ENCODE measurements at regions not wholly inside any gene's neighbourhood (a gene's known extent, or its start where the extent isn't known, plus 50 kb on each side); places are given as distances from the start of the nearest gene placed in this dataset.

DNA sequence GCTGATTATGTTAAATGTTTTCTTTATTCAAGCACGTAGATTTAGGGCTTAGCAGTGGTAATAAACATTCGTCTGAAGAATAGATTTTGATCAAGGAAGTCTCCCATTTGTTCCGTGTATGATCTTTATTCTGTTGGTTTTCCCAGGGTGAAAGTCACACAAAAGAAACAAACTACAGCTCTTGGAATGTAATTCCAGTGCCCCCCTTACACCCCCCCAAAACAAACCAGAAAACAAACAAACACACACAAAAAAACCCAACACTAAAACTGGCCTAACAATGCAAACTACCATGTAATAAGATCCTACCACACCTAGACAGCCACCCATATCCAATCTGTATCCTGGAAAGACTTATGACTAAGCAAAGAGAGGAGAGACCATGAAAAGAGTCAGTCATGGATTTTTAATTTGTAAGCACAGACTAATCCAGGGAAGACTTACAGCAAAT is 196.2 kb upstream of the ELL2 start:
- DNase-seq = no peak

DNA sequence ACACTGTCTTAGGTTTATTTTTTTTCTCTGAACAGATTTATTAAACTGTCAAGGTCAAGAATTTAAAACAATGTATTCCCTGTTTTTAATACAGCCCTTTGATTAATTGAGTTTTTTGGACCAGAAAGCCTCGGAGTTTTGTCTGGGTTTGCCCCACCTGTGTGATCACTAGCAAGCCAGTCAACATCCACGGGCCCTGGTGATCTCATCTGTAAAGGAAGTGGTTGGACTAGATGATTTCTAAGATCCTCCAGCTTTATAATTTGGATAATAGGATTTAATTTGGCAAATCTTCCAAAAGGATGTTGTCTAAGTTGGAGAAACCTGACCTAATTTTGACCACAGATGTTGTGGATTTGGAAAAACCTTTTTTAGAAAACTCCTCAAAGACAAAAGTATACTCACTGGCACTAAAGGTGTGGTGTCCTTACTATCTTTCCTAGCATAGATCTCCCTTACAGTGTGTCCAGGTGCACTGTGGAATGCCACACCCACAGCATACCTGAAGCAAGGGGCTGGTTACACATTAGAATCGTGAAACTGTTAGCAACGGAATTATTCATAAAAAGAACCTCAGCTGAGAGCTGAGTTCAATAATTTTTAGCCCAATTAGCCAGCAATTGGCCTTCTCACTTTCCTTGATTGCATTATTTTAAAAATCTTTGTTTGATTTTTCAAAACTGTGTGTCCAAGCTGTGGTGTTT is 195.6 kb upstream of the ELL2 start:
- no peak for DNase-seq

DNA sequence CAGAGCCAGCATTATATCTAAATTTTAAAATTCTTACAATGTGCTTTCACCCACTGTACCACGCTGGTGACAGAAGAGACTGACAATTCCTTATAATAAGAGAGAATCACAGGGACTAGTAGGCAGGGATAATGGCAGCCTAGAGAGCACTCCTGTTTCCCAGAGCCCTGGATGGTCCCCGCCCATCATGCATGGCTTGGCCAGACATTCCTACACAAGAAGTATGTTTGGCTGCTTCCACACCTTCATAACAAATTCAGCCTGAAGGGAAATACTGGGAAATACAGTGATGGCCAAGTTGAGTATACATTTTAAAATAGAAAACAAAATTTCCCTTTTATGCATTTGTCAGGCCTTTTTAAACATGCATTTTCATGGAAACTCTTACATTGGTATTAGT is 193.5 kb upstream of the ELL2 start:
- no peak for DNase-seq

DNA sequence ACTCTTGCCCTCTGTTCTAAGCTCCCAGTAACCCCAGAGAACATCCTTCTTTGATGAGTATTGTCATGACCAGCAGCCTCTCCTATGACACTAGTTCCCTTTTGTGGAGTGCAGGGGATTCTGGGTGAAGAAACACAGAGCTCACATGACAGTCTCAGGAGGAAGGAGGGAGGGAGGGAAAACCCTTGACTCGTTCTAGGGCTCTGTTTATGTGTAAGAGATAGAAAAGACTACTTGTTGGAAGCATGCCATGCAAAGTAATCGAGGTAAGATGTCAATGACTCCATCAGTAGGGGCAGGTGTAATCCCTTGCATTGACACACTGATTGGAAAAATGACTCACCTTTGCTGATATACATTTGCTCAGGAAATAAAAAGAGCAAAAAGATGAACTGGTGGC is 190.2 kb upstream of the ELL2 start:
- no peak for DNase-seq

DNA sequence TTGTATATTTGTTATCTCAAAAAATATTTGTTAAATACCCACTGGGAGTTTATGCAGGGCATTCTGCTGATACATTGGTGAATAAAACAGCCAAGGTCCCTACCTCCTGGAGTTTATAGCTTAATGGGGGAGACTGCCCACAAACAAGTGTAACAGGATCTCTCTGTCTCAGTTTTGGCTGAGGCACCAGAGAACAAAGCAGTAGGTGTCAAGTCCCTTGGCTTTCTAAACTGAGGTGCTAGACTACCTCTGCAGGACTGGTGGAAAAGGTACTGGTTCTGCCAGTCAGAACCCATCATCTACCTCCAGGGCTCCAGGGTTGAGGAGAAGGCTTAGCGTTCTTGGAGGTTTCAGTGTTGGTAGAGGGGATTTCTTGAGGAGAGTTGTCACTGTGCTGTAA is 188.4 kb upstream of the ELL2 start:
- DNase-seq = no peak

DNA sequence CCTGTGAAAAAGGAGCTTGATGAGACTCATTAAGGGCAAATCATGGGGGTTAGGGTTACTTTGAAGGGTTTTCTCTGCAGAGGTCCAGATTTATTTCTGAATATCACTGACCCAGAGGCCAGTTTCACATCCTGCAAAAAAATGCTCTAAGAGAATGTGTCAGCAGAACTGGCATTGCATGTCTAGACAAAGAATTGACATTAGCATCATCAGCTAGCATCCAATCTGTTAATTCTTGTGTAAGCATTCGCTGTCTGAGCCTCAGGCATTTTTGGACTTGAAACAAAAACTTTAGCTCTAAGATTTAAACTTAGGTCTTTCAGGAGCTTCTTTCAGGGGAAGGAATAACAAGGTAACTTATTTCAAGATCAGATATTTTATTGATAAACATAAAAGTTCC is 187.9 kb upstream of the ELL2 start:
- no peak for DNase-seq

DNA sequence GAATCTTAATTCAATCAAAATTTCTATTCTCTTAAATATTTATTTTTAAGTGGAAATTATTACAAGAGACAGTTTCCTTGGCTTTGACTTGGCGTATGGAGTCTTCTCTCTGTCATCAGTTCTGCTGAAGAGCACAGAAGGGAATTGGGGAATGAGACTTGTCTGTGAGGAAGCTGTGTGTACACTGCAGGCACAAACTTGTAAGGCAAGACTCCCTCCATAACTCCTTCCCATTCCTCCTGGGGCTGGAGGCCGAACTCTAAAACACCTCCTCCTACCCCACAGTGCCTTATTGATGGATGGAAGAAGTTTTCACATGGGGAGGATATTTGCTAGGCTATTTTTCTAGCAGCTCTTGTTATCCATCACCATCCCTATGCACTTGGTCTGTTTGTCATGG is 187.4 kb upstream of the ELL2 start:
- no peak for DNase-seq

DNA sequence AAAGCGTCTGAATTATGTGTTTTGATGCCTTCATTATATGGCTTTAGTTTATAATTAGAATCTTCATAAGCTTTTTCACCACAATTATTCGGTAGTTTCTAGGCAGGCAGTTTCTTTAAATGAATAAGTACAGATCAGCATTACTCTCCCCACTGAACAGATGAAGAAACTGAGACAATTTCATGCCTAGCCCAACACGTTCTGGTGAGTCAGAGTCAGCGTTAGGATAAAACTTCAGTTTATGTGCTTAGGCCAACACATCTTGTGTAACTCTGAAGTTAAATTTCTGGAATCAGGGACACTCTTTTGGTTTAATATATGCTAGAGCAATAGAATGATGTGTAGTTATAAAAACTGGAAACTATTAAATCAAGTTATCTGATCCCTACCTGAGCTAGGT is 186.7 kb upstream of the ELL2 start:
- no peak for DNase-seq

DNA sequence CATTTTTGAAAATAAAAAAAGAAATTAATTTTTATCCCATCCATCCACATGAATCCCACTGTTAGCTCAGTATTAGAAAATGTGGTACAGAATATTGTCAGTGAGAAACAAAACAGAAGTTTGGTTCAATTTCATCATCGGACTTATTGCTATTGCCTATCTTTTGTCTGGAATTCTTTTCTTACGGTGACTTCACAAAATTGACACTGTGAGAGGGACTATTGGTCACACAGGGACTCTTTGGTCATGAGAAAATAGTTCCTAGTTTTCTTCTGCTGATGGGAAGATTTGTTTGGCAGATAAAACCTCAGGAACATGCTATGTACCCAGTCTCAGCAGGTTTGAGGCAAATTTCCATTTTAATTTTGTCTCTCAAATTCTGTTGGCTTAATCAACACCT is 186.2 kb upstream of the ELL2 start:
- DNase-seq = no peak

DNA sequence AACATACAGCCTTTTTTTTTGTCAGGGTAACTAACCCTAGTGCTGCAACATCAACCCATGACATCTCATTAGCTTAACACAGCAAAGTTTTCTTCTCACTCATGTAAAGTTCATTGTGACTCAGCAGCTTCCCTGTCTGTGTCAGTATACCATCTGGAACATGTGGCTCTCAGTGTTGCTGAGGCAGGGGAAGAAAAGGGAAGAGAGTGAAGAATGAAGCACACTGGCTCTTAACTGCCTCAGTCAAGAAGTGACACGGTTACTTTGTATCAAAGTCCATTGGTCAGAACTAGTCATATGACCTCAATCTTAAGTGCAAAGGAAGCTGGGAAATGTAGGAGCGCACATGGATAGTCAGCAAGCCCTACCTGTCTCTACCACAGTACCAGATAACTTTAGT is 185.0 kb upstream of the ELL2 start:
- DNase-seq = no peak

DNA sequence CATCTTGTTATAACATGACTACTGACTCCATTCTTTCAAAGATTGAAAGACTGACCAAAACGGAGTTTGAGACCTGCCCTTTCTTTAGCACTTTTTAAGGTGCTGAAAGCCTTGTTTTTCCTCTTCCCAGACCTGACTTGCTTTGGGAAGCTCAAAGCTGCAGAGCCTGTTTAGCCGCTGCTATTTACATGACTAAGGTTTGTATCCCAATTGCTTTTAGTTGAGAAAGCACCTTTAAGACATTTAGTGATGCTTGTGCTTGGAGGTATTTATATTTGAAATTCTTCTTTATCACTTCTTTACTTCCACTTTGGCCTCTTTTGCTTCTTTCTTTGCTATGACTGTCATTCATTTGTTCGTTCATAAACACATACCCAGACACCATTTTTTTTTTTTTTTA is 182.6 kb upstream of the ELL2 start:
- DNase-seq = no peak

DNA sequence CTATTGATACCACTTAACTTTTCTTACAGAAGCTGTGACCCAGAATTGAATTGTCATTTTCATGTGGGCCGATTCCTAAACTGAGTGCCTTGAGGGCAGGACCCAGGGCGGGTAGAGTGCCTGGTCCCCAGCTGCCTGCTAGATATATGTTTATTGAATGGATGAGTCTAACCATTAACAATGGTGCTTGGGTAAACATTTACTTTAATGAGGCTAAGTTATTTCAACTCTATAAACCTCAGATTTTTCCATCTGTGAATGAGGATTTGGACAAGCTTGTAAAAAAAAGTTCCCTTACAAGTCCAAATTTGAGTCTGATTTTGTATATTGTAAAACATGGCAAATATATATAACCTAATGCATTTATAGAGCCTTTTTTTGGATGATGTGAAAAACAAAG is 181.8 kb upstream of the ELL2 start:
- DNase-seq = no peak

DNA sequence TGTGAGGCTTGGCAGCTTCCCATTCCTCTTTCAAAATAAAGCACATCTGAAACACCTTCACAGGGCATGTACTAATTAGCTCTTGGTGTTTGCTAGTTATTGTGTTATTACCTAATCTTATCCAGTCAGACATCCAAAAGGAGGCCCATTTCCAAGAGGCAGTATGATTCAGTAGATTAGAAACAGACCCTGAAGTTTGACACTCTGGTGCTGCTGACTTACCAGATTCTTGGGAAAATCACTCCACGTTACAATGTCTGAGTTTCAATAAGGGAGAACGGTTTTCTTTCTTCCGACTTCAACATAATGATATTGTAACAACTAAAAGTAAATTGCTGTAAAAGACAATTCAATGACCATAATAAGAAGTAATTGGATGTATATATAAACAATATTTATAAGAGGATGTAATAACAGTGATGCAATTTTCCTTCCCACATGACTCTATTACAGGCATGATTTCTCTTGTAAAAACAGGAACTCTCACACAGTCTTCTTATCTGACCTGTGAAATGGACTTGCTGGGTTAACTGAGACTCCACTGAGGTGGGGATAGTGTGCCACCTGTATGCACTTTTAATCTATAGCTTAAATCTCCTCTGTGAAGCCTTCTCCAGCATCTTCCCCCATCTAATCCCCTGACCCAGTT is 181.3 kb upstream of the ELL2 start:
- no peak for DNase-seq

DNA sequence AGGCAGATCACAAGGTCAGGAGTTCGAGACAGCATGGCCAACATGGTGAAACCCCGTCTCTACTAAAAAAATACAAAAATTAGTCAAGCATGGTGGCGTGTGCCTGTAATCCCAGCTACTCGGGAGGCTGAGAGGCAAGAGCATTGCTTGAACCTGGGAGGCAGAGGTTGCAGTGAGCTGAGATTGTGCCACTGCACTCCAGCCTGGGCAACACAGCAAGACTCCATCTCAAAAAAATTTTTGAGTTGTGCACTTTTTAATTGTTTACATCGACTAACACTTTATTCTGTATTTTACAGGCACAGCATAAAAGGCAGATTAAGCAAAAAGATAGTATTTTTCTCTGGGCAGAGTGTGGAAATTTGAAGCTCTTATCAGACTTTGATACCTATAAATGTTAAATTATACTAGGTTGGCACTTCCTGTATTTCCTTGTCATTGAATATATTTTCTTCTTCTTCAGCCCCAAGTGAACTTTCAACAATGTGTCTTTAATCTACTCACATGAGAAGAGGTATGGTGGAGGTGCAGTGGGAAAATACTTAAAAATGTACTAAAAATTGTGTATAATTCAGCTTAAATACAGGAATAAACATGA is 180.6 kb upstream of the ELL2 start:
- no peak for DNase-seq

DNA sequence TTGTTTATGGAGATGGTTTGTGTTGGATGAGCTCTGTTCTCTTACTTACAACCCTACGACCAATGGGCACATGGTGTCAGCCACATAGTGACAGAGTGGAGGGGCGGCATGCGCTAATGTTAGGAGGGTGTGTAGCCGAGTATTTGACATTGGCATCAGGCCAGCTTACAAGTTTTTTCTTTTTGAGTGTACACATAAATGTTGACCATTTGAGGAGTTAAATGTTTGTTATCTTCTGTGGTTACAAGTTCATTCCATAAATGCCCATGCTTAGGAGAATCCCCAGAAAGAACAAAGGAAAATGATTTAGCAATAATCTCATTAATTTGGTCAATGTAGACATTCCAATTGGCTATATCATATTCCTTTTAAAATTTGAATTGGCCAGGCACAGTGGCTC is 180.1 kb upstream of the ELL2 start:
- no peak for DNase-seq

DNA sequence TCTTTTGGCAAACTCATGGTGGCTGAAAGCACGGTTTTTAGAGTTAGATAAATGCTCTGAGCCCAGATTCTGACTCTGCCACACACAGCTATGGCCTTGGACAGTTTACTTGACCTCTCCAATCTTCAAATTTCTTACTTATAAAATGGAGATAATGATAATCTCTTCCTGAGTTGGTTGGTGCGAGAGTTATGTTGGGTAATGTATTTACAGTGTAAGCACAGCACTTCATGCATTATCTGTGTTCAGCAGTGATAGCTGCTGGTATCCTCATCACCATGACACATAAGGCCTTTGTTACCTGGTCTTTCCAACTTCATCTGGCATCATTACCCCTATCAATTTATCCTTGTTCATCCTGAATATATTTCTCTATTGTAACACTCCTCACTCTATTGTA is 178.8 kb upstream of the ELL2 start:
- no peak for DNase-seq

DNA sequence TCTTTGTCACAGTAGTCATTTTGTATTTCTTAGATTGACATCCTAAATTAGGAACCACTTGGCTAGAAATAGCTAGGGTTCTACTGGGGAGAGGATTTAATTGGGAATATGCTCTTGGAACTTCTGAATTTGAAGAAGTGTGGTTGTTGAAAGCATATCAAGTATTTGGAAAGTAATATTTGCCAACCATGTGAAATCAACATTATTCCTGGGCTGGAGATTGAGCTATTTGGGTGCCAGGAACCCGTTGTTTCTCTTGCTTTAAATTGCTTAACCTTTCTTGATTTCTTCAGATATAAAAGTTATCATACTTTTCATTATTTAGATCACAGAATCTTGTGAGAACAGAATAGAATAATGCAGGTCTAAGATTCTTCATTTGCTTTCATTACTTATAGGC is 178.4 kb upstream of the ELL2 start:
- no peak for DNase-seq

DNA sequence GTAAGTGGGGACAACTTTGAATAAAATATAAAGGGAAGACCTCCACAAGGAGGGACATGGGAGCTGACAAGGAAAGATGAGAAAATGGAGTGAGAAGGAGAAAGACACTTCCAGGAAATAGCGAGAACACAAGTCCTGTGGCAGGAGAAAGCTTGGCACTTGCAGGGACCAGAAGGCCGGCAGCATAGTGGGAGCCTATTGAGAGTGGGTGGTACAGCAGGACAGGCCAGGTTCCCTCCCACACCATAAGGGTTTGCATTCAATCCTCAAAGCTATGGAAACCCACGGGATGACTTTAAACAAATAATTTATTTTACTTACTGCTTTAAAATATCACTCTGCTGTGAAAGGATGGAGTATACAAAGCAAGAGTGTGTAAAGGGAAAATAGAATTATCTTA is 173.2 kb upstream of the ELL2 start:
- no peak for DNase-seq

DNA sequence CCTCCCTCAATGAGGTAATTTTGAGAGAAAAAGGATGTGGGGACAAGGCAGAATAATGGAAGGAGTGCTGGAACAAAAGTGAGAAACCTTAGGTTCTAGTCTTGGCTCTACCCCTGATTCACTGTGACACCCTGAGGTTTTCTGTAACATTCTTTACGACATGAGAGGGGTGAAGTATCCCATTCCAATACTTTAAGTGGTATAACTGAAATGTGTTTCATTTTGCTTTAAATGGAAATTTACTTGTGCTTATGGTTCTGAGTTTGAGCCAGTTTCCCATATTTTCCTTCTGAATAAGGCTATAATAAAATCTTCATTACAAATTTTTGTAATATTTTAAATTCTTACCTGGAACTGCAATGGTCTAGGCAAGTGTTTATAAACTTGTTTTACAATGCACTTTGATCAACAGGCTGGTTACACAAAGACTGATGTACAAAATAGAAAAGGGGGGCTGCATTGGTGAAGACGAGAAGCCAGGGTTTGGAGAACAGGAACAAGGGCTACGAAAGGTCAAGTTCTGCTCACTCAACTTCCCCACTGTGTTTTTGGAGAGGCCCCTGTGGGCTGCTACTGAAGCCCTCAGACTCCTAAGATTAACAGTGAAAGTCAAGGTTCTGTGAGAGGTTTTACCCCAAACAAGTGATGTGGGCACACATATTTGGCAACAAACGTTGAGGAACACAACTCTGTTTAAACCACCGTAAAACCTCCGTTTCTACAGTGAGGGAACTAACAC is 171.9 kb upstream of the ELL2 start:
- no peak for DNase-seq

DNA sequence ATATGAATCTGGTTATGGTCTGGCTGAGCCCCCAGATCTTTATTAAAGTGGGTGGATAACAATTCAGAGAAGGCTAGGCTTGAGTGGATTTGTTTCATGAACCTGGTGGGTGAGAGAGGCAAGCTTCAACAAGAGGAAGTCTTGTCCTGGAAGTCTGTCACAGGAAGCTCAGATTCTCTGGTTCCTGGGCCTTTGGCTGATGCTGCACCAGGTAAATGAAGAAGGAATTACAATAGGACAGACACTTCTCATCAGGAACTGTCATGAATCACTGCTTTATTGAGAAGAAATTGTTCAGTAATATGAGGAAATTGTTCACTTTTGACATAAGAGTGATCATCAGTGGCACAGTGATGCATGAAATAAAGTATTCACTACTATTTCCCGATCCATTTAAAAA is 167.6 kb upstream of the ELL2 start:
- DNase-seq = no peak

DNA sequence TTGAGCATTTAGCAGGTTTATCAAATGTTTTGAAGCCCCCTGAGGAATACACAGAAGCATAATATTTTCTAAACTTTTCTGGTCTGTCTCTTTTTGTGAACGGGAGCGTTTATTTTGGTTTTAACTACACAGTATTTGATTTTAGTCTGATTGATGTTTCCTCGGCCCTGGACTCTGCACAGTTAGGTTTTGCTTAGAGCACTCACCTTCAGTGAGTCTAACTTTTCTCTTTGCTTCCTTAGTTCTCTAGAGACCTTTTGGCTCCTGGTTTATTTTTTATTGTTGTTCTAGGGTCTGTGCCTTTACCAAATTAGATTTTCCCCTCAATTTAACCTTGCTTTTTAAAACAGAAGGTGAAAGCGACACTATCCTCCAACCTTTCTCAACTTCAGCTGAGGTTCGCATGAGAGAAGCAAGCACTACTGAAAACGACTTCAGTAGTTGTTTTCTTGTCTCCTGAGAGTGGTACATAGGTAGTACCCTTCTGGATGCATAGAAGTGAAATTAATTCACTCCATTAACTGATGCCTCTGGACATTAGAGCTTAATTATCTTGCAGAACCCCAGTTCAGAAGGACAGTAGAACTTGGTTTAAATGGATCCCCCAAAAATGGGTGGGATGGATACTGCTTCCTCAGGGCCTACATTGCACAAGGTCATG is 166.7 kb upstream of the ELL2 start:
- no peak for DNase-seq

DNA sequence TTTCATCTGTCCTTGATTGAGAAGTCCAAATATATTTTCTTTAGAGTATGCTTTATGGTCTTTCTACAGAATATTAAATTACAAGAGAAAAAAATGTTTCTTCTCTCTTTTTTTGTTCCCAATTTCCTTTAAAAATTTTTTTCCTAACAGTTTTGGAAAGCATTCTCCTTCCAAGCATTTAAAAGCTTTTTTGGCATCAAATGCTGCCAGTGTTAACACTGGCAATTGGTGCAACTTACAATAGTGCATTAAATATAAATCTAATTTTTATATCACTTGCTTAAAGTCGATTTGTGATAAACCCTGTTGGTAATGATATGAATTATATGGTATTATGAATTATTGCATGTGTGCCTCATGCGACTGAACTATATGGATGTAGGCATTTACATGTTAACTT is 165.9 kb upstream of the ELL2 start:
- no peak for DNase-seq

DNA sequence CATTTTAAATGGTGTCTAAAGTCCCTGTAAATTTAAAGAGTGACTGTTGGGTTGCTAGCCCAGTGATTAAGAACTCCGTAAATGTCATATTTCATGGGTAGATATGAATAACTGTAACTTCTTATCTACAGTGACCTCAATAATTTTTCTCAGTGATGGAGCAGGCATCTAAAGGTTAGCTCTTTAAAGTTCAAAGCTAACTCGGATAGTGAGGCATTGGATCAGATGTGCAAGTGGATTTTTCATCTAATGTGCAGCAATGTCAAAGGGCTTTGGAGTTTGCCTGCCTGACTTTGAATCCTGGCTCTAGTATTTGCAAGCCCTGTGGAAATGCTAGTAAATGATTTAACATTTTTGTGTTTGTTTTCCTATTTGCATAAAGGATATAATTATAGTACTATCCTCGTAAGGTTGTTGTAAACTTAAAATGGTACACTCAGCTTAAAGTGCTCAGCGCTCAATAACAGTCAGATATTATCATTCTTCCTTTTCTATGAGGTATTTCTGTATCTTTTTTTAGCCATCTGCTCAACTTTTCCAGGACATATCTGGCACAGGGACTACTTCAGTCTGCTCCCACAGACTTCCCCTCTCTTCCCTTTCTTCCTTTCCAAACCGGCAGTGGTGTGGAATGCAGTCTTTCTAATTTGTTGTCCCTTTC is 163.7 kb upstream of the ELL2 start:
- DNase-seq = no peak
